Myocyte (in vitro differentiated cells): ENCODE measurements at regions not wholly inside any gene's neighbourhood (a gene's known extent, or its start where the extent isn't known, plus 50 kb on each side); places are given as distances from the start of the nearest gene placed in this dataset.
A peak's percentile ranks its signal among the peaks of the same experiment; 100 is the strongest.
"Not testable (repeated sequence)": the region's sequence is repeated elsewhere in the genome, so short reads cannot be mapped to it uniquely, and the experiment has no call there.

Experiments
- DNase-seq: peaks from one replicate; pipeline ENCODE4 v3.0.0-alpha.2; 2012; ENCODE audit warnings: low read depth

GRCh38 chr2:101645886-101646285 is 51.6 kb upstream of the MAP4K4 start:
- not testable (repeated sequence) for DNase-seq

GRCh38 chr2:101644842-101645383 is 52.6 kb upstream of the MAP4K4 start:
- no peak for DNase-seq

GRCh38 chr2:101643004-101643524 is 54.4 kb upstream of the MAP4K4 start:
- DNase-seq, result no peak

GRCh38 chr2:101638817-101639605 is 58.5 kb upstream of the MAP4K4 start:
- no peak for DNase-seq

- DNase-seq, result no peak
Measured at GRCh38 chr2:101638181-101638711, 59.3 kb upstream of the MAP4K4 start.

- DNase-seq, result no peak
Measured at GRCh38 chr2:101630224-101630949, 67.1 kb upstream of the MAP4K4 start.

- no peak for DNase-seq
Measured at GRCh38 chr2:101628030-101628392, 69.5 kb upstream of the MAP4K4 start.

GRCh38 chr2:101627285-101628029 is 70.0 kb upstream of the MAP4K4 start:
- DNase-seq, result no peak

GRCh38 chr2:101625814-101626213 is 71.7 kb upstream of the MAP4K4 start:
- DNase-seq, result not testable (repeated sequence)

- no peak for DNase-seq
Measured at GRCh38 chr2:101625387-101625786, 72.1 kb upstream of the MAP4K4 start.

GRCh38 chr2:101624706-101625332 is 72.7 kb upstream of the MAP4K4 start:
- no peak for DNase-seq

- DNase-seq, result no peak
Measured at GRCh38 chr2:101623031-101623521, 74.4 kb upstream of the MAP4K4 start.

GRCh38 chr2:101622210-101623030 is 75.1 kb upstream of the MAP4K4 start:
- no peak for DNase-seq

GRCh38 chr2:101619191-101619591 is 78.3 kb upstream of the MAP4K4 start:
- DNase-seq, result no peak

GRCh38 chr2:101617796-101618195 is 79.7 kb upstream of the MAP4K4 start:
- DNase-seq, result no peak

GRCh38 chr2:101617188-101617587 is 80.3 kb upstream of the MAP4K4 start:
- DNase-seq, result peak; percentile 36

- DNase-seq, result no peak
Measured at GRCh38 chr2:101614127-101614759, 83.3 kb upstream of the MAP4K4 start.

- DNase-seq, result no peak
Measured at GRCh38 chr2:101613056-101613704, 84.3 kb upstream of the MAP4K4 start.

GRCh38 chr2:101612019-101612418 is 85.5 kb upstream of the MAP4K4 start:
- DNase-seq, result no peak
